KOPT-K1 (cell line): ENCODE measurements at regions not wholly inside any gene's neighbourhood (a gene's known extent, or its start where the extent isn't known, plus 50 kb on each side); places are given as distances from the start of the nearest gene placed in this dataset.

Experiments used
- H3K27ac ChIP-seq: fragments of 200-600 bp; sonication (generic); 2 replicates; pipeline ENCODE4 v1.5.1; 2016; ENCODE audit warnings: antibody characterized with exemption, mild to moderate bottlenecking, low read depth, low read length; ENCODE audit not compliant: poor library complexity, severe bottlenecking
- H3K36me3 ChIP-seq: fragments of 200-600 bp; sonication (generic); 2 replicates; pipeline ENCODE4 v1.5.1; 2017; ENCODE audit warnings: antibody characterized with exemption, mild to moderate bottlenecking, low read length, moderate library complexity; ENCODE audit not compliant: insufficient read depth
- H3K9me3 ChIP-seq: fragments of 200-600 bp; sonication (generic); 2 replicates; pipeline ENCODE4 v1.5.1; 2017; ENCODE audit warnings: antibody characterized with exemption, low read length, mild to moderate bottlenecking; ENCODE audit not compliant: insufficient read depth, poor library complexity, severe bottlenecking

DNA sequence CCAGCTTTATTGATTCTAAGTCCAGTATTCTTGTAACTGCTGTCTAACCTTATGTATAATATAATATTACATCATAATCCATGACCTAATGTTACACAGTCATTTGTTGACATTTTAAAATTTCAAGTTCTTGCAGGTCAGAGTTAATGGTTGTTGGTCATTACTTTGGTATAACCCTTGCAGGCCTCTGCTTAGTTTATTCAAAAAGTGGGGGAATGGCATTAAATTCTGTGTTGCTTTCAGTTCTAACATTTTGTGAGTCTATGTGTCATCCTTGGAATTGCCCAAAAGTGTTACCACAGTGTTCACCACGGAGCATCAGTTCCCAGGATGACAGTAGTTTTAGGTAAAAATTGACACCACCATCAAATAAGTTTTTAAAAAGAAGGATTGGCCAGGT is 174.8 kb upstream of the BCL6 start:
- Histone ChIP-seq H3K27ac (peak overlapping the region; percentile 94), H3K9me3 (peaks cover 9% of the 10 kb centered on the region), H3K36me3 (no peaks in the 10 kb centered on the region)

DNA sequence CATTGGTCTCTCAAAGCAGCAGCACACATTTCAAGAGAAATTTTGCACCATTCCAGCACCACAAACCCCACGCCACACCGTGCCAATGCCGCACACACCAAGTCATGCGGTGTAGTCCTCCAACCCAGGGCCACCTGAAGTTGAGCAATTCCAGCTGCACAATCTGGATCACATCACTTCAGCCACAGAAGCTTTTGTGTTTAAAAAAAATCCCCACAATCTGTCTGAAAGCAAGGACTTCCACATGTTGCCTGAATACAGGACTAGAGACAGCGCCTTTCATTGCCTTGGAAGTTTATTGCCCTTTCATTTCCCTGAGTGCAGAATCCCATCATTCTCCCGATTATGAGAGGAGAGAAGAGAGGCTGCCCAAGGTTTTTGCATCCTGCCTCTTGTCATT is 175.6 kb upstream of the BCL6 start:
- H3K9me3 ChIP-seq = peaks cover 14% of the 10 kb centered on the region
- H3K27ac ChIP-seq = peak overlapping the region; percentile 47
- H3K36me3 ChIP-seq = no peaks in the 10 kb centered on the region

- peaks cover 14% of the 10 kb centered on the region for H3K9me3 ChIP-seq
- H3K27ac ChIP-seq = peak overlapping the region; percentile 47
- H3K36me3 ChIP-seq = no peaks in the 10 kb centered on the region
Observed at GRCh38 chr3:187921391-187922074, 176.3 kb upstream of the BCL6 start.

GRCh38 chr3:187922704-187923416 is 177.6 kb upstream of the BCL6 start:
- H3K9me3 ChIP-seq = peaks cover 14% of the 10 kb centered on the region
- H3K36me3 ChIP-seq = no peaks in the 10 kb centered on the region
- peak overlapping the region; percentile 39 for H3K27ac ChIP-seq

DNA sequence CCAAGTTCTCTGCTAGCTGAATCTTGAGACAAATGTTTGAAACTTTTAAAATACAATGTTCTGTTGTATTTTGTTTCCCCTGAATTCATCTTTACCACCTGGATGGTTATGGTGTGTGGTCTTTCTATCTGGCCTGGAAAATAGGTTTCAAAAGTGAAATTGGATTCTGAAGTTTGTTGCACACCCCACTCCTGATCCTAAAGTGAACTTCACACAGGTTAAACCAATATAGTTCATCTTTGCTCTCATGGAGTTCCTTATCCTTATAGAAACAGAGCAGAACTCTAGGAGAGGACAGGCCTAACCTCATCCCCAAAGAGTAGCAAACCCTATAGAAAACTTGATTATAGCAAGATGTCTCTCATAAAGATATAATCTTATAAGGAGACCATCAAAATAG is 179.4 kb upstream of the BCL6 start:
- no peaks in the 10 kb centered on the region for H3K36me3 ChIP-seq
- no peak overlapping the region for H3K27ac ChIP-seq
- peaks cover 14% of the 10 kb centered on the region for H3K9me3 ChIP-seq

DNA sequence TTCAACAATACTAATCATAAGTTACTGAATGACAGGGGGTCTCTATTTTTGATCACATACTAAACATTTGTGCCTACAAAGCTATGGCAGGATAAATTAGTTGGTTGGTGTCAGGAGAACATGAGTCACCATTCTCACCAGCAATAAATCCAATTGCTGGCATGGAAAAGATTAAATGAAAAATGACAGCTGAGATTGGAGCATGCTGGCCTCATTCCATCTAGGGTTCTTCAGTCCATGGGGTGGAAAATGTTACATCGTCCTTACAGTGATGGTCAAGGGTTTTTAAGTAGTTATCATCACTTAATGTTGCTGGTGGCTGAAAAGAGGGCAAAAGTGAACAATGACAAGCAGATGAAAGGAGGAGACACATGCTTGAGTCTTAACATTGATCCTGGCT is 180.1 kb upstream of the BCL6 start:
- no peak overlapping the region for H3K27ac ChIP-seq
- H3K36me3 ChIP-seq = no peaks in the 10 kb centered on the region
- H3K9me3 ChIP-seq = peaks cover 14% of the 10 kb centered on the region

DNA sequence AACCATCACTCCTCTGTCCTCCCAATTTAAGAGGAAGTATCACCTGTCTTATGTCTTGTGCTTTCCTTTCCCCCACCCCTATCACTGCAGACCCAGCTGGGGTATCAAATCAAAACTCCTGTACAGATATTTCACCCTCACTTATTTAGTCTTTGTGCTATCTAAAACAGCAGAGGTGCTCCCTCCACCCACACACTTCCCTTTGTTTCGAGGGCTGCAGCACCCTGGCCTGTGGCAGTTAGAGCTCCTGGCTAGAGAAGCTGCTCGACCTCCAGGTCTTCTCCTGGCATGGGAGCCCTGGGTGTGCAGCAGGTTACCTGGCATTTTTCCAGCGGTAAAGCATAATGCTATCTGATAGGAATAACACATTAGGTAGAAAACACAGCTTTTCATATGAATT is 181.4 kb upstream of the BCL6 start:
- Histone ChIP-seq H3K9me3 (peaks cover 14% of the 10 kb centered on the region), H3K27ac (peak overlapping the region; percentile 19), H3K36me3 (no peaks in the 10 kb centered on the region)

- Histone ChIP-seq H3K36me3 (no peaks in the 10 kb centered on the region), H3K9me3 (peaks cover 14% of the 10 kb centered on the region), H3K27ac (no peak overlapping the region)
Observed at GRCh38 chr3:187927565-187927964, 182.3 kb upstream of the BCL6 start.

GRCh38 chr3:187929112-187929816 is 184.0 kb upstream of the BCL6 start:
- Histone ChIP-seq H3K27ac (no peak overlapping the region), H3K9me3 (peaks cover 13% of the 10 kb centered on the region), H3K36me3 (no peaks in the 10 kb centered on the region)

GRCh38 chr3:187930021-187930420 is 184.8 kb upstream of the BCL6 start:
- H3K27ac ChIP-seq = no peak overlapping the region
- H3K9me3 ChIP-seq = peaks cover 5% of the 10 kb centered on the region
- H3K36me3 ChIP-seq = no peaks in the 10 kb centered on the region

- Histone ChIP-seq H3K27ac (no peak overlapping the region), H3K9me3 (no peaks in the 10 kb centered on the region), H3K36me3 (no peaks in the 10 kb centered on the region)
Observed at GRCh38 chr3:187931101-187931500, 185.8 kb upstream of the BCL6 start.

- no peaks in the 10 kb centered on the region for H3K9me3 ChIP-seq
- H3K27ac ChIP-seq = no peak overlapping the region
- H3K36me3 ChIP-seq = no peaks in the 10 kb centered on the region
Observed at GRCh38 chr3:187931770-187932278, 186.6 kb upstream of the BCL6 start.

DNA sequence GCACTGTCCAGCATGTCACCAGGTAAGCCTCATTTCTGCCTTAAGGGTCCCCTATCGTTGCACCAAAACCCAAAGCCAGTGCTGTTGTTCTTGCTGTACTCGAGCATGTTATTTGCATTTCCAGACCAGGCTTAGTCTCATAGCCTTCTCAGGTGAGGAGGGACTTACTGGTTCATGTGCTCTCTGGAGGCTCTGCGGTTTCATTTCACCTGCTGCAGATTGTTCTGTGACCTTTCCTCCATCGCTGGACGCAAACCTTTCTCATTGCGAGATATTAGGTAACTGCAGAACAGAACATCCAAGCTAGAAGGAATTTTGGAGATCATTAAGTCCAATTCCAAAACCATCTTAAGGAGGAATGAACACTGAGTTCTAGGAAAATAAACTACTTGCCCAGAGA is 187.3 kb upstream of the BCL6 start:
- Histone ChIP-seq H3K9me3 (no peaks in the 10 kb centered on the region), H3K27ac (no peak overlapping the region)

DNA sequence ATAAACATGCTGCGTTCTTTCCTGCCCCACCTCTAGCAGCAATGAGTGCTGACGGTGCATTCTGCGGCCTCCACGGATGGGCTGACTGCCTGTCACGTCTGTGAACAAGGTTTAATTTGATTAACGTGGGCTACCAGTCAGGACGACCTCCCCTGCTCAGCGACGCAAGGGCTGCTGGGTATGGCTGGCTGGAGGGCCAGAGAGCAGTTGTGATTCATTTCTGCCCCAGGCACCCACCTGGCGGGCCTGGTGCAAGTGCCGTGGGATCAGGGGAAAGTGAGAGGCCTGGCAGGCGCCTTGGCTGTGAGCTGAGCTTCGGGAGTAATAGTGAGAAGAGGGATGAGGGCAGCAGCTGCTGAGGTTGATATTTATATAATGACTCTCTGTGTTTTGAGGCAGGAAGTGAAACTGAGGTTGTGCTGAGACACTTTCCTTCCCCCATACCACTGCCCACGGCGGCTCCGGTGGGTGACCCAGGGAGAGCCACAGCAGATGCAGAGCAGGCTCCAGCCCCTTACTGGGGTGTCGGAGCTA is 190.4 kb upstream of the BCL6 start:
- Histone ChIP-seq H3K27ac (peak overlapping the region; percentile 15), H3K9me3 (no peaks in the 10 kb centered on the region), H3K36me3 (no peaks in the 10 kb centered on the region)

More for the DNA sequence above, 187.3 kb upstream of the BCL6 start:
- no peaks in the 10 kb centered on the region for H3K36me3 ChIP-seq

- H3K36me3 ChIP-seq = no peaks in the 10 kb centered on the region
- H3K9me3 ChIP-seq = no peaks in the 10 kb centered on the region
- no peak overlapping the region for H3K27ac ChIP-seq
Observed at GRCh38 chr3:187936676-187937075, 191.4 kb upstream of the BCL6 start.
